ENCODE measurements at regions not wholly inside any gene's neighbourhood (a gene's known extent, or its start where the extent isn't known, plus 50 kb on each side); places are given as distances from the start of the nearest gene placed in this dataset.

- Histone ChIP-seq H4K8ac (ENCODE audit: low read depth in 2 of 2, low read length in 2 of 2) (no peak overlapping the region), H3K79me1 (ENCODE audit: low read depth in 1 of 2, low read length in 2 of 2) (no peaks in the 10 kb centered on the region), H3K18ac (ENCODE audit: low read depth, low read length) (no peak overlapping the region), H2BK15ac (ENCODE audit: low read depth, low read length) (no peak overlapping the region), H3K23ac (ENCODE audit: low read depth, low read length) (no peak overlapping the region), H3K4me2 (ENCODE audit: low read depth, low read length) (no peak overlapping the region), H4K91ac (ENCODE audit: insufficient read depth, low read depth, low read length) (no peak overlapping the region), H3K4me1 (ENCODE audit: control insufficient read depth, insufficient read depth, low read length) (no peaks in the 10 kb centered on the region), H3K36me3 (ENCODE audit: control insufficient read depth, insufficient read depth, low read length) (no peaks in the 10 kb centered on the region), H2AFZ (replicated peaks; ENCODE audit: low read length, poor library complexity) (no peak overlapping the region), H3K9ac (ENCODE audit: low read depth, low read length) (no peak overlapping the region), H3K9me3 (ENCODE audit: control insufficient read depth, insufficient read depth, low read length) (no peaks in the 10 kb centered on the region), H3K4ac (ENCODE audit: low read depth, low read length) (no peak overlapping the region), H3K27ac (ENCODE audit: insufficient read depth, low read length) (no peak overlapping the region), H4K20me1 (ENCODE audit: insufficient read depth, low read length) (no peaks in the 10 kb centered on the region; the same call in 1 of the 2 replicates), H3K14ac (replicated peaks; ENCODE audit: low read depth, low read length) (no peak overlapping the region), H3K56ac (ENCODE audit: extremely low read depth, insufficient read depth, low read length) (no peak overlapping the region), H2AK9ac (replicated peaks; ENCODE audit: low read depth, low read length, poor library complexity) (no peak overlapping the region), H4K5ac (ENCODE audit: low read depth, low read length) (no peak overlapping the region), H3K4me3 (ENCODE audit: insufficient read depth, low read depth, low read length) (no peak overlapping the region), H2BK5ac (ENCODE audit: low read depth, low read length, poor library complexity, severe bottlenecking) (no peak overlapping the region), H3K9me1 (ENCODE audit: insufficient read depth, low read length) (no peaks in the 10 kb centered on the region), H2BK120ac (ENCODE audit: low read depth, low read length) (no peak overlapping the region), H2BK20ac (ENCODE audit: low read depth, low read length) (no peak overlapping the region), H2AK5ac (ENCODE audit: low read depth, low read length) (no peak overlapping the region), H3K27me3 (ENCODE audit: control insufficient read depth, insufficient read depth, low read length) (no peaks in the 10 kb centered on the region; the same call in 1 of the 2 replicates)
- POLR2A ChIA-PET (ENCODE audit: unreplicated experiment): no interaction called here
- intact Hi-C loops (cut with micrococcal nuclease): no loop called here
- no TSS peak for BruUV-seq (replicated peaks)
- ATAC-seq (ENCODE audit: low read depth) (no peak), DNase-seq (no peak)
- in situ Hi-C loops (cut with MboI; ENCODE audit: low sequenced_read_pairs): no loop called here
- WGBS, 2 experiments (ENCODE audit: extremely low coverage in 2 of 2, insufficient read length in 1 of 2): no CpG with 5 or more reads among the region's 3 CpGs
- TF ChIP-seq MAFK (IDR thresholded peaks at IDR 0.05; ENCODE audit: low read depth, low read length): no peak
- no peak for TF ChIP-seq CEBPB (IDR thresholded peaks at IDR 0.05; ENCODE audit: low read depth, low read length)
- TF ChIP-seq BHLHE40 (IDR thresholded peaks at IDR 0.05; ENCODE audit: low read depth, low read length): no peak
- no peak for TF ChIP-seq ELK1 (IDR thresholded peaks at IDR 0.05; ENCODE audit: borderline replicate concordance, low read depth, low read length)
- no peak for TF ChIP-seq RCOR1 (IDR thresholded peaks at IDR 0.05; ENCODE audit: insufficient replicate concordance, low read length)
- no peak for TF ChIP-seq MAZ (IDR thresholded peaks at IDR 0.05; ENCODE audit: borderline replicate concordance, low read depth, low read length)
- TF ChIP-seq CHD1 (IDR thresholded peaks at IDR 0.05; ENCODE audit: low read depth, low read length): no peak
- no peak for TF ChIP-seq MXI1 (IDR thresholded peaks at IDR 0.05; ENCODE audit: borderline replicate concordance, low read depth, low read length)
- TF ChIP-seq USF2 (IDR thresholded peaks at IDR 0.05; ENCODE audit: low read depth, low read length): no peak
- TF ChIP-seq CTCF (conservative IDR thresholded peaks at IDR 0.05; ENCODE audit: low read depth, low read length): no peak
- no peak for TF ChIP-seq FOS (IDR thresholded peaks at IDR 0.05; ENCODE audit: low read depth, low read length)
- no peak for TF ChIP-seq POLR2A (IDR thresholded peaks at IDR 0.05; ENCODE audit: low read depth, low read length)
- TF ChIP-seq RFX5 (IDR thresholded peaks at IDR 0.05; ENCODE audit: low read depth, low read length): no peak
- dilution Hi-C loops (cut with HindIII; ENCODE audit: low sequenced_read_pairs, unreplicated experiment): no loop called here
- CTCF ChIA-PET: no interaction called here
Observed at GRCh38 chr1:18540136-18540765, 59.5 kb downstream of the KLHDC7A start.
